Kidney (tissue), 13 donors: ENCODE measurements at regions not wholly inside any gene's neighbourhood (a gene's known extent, or its start where the extent isn't known, plus 50 kb on each side); places are given as distances from the start of the nearest gene placed in this dataset.

Source experiments
- DNase-seq, 5 donors: peaks; one replicate each; pipeline ENCODE4 v3.0.0-alpha.2; 2013 to 2020
- FAIRE-seq: peaks from 2 replicates; lab custom pipeline; 2012; peaks lifted over from hg19 to GRCh38; lab: Jason Lieb, UNC
- H3K27ac ChIP-seq, 2 donors: one replicate each; pipeline ENCODE4 v1.7.0; 2013; ENCODE audit warnings: low read depth in 2 of 2, low read length in 2 of 2, inconsistent platforms in 1 of 2
- H3K27me3 ChIP-seq: one replicate; pipeline ENCODE4 v1.7.1; 2013; ENCODE audit warnings: low read length, inconsistent platforms; ENCODE audit not compliant: control insufficient read depth, insufficient read depth
- H3K36me3 ChIP-seq, 3 donors: one replicate each; pipeline versions ENCODE4 v1.7.0 to v1.7.1; 2013; ENCODE audit warnings: low read length in 3 of 3, control low read depth in 1 of 3, inconsistent platforms in 1 of 3; ENCODE audit not compliant: insufficient read depth in 3 of 3, control insufficient read depth in 2 of 3
- H3K4me1 ChIP-seq, 3 donors: one replicate each; pipeline versions ENCODE4 v1.7.0 to v1.7.1; 2013; ENCODE audit warnings: low read length in 3 of 3, inconsistent platforms in 1 of 3, low read depth in 1 of 3; ENCODE audit not compliant: control insufficient read depth in 2 of 3, insufficient read depth in 2 of 3
- H3K4me3 ChIP-seq, 3 donors: one replicate each; pipeline versions ENCODE4 v1.7.0 to v1.8.1; 2013; ENCODE audit warnings: low read length in 3 of 3, control low read depth in 1 of 3, inconsistent platforms in 1 of 3
- H3K9ac ChIP-seq, 3 donors: one replicate each; pipeline versions ENCODE4 v1.7.0 to v1.7.1; 2013; ENCODE audit warnings: low read length in 3 of 3, control low read depth in 1 of 3, inconsistent platforms in 1 of 3
- H3K9me3 ChIP-seq, 3 donors: one replicate each; pipeline versions ENCODE4 v1.7.0 to v1.7.1; 2013; ENCODE audit warnings: low read length in 3 of 3, control low read depth in 1 of 3, inconsistent platforms in 1 of 3; ENCODE audit not compliant: control insufficient read depth in 2 of 3, insufficient read depth in 1 of 3
- CTCF ChIP-seq: IDR thresholded peaks from 3 replicates; pipeline ENCODE4 v1.5.1; 2012; ENCODE audit warnings: mild to moderate bottlenecking, moderate library complexity, borderline replicate concordance; ENCODE audit not compliant: insufficient read depth; ENCODE audit errors: extremely low read depth
- intact Hi-C: fragments of 100-400 bp; cut with DNase I; formaldehyde crosslinking; loops from one replicate; pipeline ENCODE4 v1.11.1; 2022
- donor health status: control.
- donor health status: control.
- donor health status: control.
- donor health status: control.
- donor health status: control.
- donor health status: DM: yes; HTN: yes; CAD: no.
- donor health status: Normal renal cell carcinoma (clear cell type).

DNA sequence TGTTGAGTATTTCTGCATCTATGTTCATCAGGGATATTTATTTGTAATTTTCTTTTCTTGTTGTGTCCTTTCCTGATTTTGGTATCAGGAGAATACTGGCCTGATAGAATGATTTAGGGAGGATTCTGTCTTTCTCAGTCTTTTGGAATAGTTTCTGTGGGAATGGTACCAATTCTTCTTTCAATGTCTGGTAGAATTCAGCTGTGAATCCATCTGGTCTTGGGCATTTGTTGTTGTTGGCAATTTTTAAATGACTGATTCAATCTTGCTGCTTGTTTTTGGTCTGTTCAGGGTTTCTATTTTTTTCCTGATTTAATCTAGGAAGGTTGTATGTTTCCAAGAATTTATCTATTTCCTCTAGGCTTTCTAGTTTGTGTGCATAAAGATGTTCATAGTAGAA is 170.9 kb upstream of the PDE3A start:
- Histone ChIP-seq H3K27me3 (no peaks in the 10 kb centered on the region), H3K4me1 (no peaks in the 10 kb centered on the region), H3K9ac (no peak overlapping the region), H3K4me3 (no peak overlapping the region), H3K9me3 (no peaks in the 10 kb centered on the region), H3K36me3 (no peaks in the 10 kb centered on the region), H3K27ac (no peak overlapping the region)
- TF ChIP-seq CTCF, result no peak
- DNase-seq, result no peak
- intact Hi-C loops, result no loop called here
- no peak for FAIRE-seq

DNA sequence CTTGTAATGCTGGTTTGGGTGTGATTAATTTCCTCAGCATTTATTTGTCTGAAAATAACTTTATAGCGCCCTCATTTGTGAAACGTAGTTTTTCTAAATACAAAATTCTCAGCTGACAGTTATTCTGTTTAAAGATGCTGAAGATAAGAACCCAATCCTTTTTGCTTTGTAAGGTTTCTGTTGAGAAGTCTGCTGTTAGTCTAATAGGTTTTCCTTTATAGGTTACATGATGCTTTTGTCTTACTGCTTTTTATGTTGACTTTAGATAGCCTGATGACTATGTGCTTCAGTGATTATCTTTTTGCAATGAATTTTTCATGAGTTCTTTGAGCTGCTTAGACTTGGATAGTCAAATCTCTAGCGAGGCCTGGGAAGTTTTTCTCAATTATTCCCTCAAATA is 168.6 kb upstream of the PDE3A start:
- Histone ChIP-seq H3K4me1 (no peaks in the 10 kb centered on the region), H3K27ac (no peak overlapping the region), H3K9ac (no peak overlapping the region), H3K9me3 (no peaks in the 10 kb centered on the region), H3K4me3 (no peak overlapping the region), H3K27me3 (no peaks in the 10 kb centered on the region), H3K36me3 (no peaks in the 10 kb centered on the region)
- no peak for FAIRE-seq
- intact Hi-C loops, result no loop called here
- no peak for TF ChIP-seq CTCF
- no peak for DNase-seq

- no peak for TF ChIP-seq CTCF
- no peak for DNase-seq
- no peak for FAIRE-seq
Measured at GRCh38 chr12:20201733-20202132, 166.6 kb upstream of the PDE3A start.

GRCh38 chr12:20205854-20206253 is 162.5 kb upstream of the PDE3A start:
- Histone ChIP-seq H3K9ac (no peak overlapping the region), H3K36me3 (no peaks in the 10 kb centered on the region), H3K4me1 (no peaks in the 10 kb centered on the region), H3K9me3 (no peaks in the 10 kb centered on the region), H3K4me3 (no peak overlapping the region), H3K27me3 (no peaks in the 10 kb centered on the region), H3K27ac (no peak overlapping the region)
- DNase-seq, result no peak
- no peak for FAIRE-seq
- TF ChIP-seq CTCF, result no peak
- intact Hi-C loops, result no loop called here

More at GRCh38 chr12:20201733-20202132, 166.6 kb upstream of the PDE3A start:
- intact Hi-C loops, result no loop called here
- H3K36me3 ChIP-seq, result no peaks in the 10 kb centered on the region
- H3K27me3 ChIP-seq, result no peaks in the 10 kb centered on the region
- H3K4me3 ChIP-seq, result no peak overlapping the region
- H3K9ac ChIP-seq, result no peak overlapping the region
- H3K9me3 ChIP-seq, result no peaks in the 10 kb centered on the region
- H3K4me1 ChIP-seq, result no peaks in the 10 kb centered on the region
- no peak overlapping the region for H3K27ac ChIP-seq
